Panc1 (cell line): ENCODE measurements at regions not wholly inside any gene's neighbourhood (a gene's known extent, or its start where the extent isn't known, plus 50 kb on each side); places are given as distances from the start of the nearest gene placed in this dataset.

Experiments used
- POLR2AphosphoS5 ChIP-seq: IDR thresholded peaks from 2 replicates; pipeline ENCODE4 v1.6.1; 2012; ENCODE audit warnings: mild to moderate bottlenecking, low read depth, low read length, moderate library complexity
- SIN3A ChIP-seq: IDR thresholded peaks from 2 replicates; pipeline ENCODE4 v1.6.1; 2012; ENCODE audit warnings: low read depth, mild to moderate bottlenecking, low read length, moderate library complexity, borderline replicate concordance; ENCODE audit not compliant: insufficient read depth
- TF ChIP-seq, protein P1 (sequence below): fragments of 450-650 bp; IDR thresholded peaks from 2 replicates; pipeline ENCODE4 v1.5.1; 2017; ENCODE audit warnings: mild to moderate bottlenecking
- TF ChIP-seq, protein P2 (sequence below), 2 experiments: IDR thresholded peaks; 2 replicates each; pipeline ENCODE4 v1.6.1; 2011 to 2012; ENCODE audit warnings: low read depth in 2 of 2, control low read depth in 1 of 2, low read length in 1 of 2, mild to moderate bottlenecking in 1 of 2, moderate library complexity in 1 of 2; ENCODE audit not compliant: insufficient read depth in 1 of 2

GRCh38 chr1:219791766-219792165, 136.6 kb downstream of the SLC30A10 start:
- TF ChIP-seq, protein P1, sequence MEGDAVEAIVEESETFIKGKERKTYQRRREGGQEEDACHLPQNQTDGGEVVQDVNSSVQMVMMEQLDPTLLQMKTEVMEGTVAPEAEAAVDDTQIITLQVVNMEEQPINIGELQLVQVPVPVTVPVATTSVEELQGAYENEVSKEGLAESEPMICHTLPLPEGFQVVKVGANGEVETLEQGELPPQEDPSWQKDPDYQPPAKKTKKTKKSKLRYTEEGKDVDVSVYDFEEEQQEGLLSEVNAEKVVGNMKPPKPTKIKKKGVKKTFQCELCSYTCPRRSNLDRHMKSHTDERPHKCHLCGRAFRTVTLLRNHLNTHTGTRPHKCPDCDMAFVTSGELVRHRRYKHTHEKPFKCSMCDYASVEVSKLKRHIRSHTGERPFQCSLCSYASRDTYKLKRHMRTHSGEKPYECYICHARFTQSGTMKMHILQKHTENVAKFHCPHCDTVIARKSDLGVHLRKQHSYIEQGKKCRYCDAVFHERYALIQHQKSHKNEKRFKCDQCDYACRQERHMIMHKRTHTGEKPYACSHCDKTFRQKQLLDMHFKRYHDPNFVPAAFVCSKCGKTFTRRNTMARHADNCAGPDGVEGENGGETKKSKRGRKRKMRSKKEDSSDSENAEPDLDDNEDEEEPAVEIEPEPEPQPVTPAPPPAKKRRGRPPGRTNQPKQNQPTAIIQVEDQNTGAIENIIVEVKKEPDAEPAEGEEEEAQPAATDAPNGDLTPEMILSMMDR, result no peak
- TF ChIP-seq, protein P2, sequence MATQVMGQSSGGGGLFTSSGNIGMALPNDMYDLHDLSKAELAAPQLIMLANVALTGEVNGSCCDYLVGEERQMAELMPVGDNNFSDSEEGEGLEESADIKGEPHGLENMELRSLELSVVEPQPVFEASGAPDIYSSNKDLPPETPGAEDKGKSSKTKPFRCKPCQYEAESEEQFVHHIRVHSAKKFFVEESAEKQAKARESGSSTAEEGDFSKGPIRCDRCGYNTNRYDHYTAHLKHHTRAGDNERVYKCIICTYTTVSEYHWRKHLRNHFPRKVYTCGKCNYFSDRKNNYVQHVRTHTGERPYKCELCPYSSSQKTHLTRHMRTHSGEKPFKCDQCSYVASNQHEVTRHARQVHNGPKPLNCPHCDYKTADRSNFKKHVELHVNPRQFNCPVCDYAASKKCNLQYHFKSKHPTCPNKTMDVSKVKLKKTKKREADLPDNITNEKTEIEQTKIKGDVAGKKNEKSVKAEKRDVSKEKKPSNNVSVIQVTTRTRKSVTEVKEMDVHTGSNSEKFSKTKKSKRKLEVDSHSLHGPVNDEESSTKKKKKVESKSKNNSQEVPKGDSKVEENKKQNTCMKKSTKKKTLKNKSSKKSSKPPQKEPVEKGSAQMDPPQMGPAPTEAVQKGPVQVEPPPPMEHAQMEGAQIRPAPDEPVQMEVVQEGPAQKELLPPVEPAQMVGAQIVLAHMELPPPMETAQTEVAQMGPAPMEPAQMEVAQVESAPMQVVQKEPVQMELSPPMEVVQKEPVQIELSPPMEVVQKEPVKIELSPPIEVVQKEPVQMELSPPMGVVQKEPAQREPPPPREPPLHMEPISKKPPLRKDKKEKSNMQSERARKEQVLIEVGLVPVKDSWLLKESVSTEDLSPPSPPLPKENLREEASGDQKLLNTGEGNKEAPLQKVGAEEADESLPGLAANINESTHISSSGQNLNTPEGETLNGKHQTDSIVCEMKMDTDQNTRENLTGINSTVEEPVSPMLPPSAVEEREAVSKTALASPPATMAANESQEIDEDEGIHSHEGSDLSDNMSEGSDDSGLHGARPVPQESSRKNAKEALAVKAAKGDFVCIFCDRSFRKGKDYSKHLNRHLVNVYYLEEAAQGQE (IDR thresholded peaks at IDR 0.05; ENCODE audit: insufficient read depth in 1 of 2, low read depth in 2 of 2, low read length in 1 of 2), result no peak
- no peak for TF ChIP-seq POLR2AphosphoS5
- no peak for TF ChIP-seq SIN3A
